ENCODE measurements at regions not wholly inside any gene's neighbourhood (a gene's known extent, or its start where the extent isn't known, plus 50 kb on each side); places are given as distances from the start of the nearest gene placed in this dataset.
"Not testable (repeated sequence)": the region's sequence is repeated elsewhere in the genome, so short reads cannot be mapped to it uniquely, and the experiment has no call there.

DNA sequence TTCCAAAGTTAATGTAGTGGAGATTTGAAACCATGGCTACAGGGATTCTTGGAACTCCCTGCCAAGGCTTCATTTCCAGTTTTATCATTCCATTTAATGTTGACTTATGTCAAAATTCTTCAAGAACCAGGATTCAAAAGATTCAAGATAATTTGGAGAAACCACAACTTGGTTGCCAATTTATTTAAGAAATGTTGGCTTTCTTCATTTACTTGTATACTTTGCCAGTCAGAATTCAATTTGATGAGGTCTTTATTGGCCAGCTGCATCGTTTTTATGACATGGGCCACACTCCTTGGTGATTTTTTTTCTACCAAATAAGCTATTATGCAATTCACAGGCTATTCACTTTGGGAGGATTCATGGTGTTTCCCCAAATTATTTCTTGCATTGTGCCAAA is 53.1 kb upstream of the RASEF start:
- H2BK120ac ChIP-seq (ENCODE audit: low read depth, low read length, poor library complexity, severe bottlenecking), result no peak overlapping the region
- H4K5ac ChIP-seq (ENCODE audit: insufficient read length, low read depth, low read length), result no peak overlapping the region
- no peak overlapping the region for H4K8ac ChIP-seq (replicated peaks; ENCODE audit: insufficient read length, low read depth, low read length)
- H2AK5ac ChIP-seq (ENCODE audit: insufficient read length, low read length), result no peak overlapping the region
- H3K23me2 ChIP-seq (ENCODE audit: insufficient read length, low read depth, low read length, poor library complexity, severe bottlenecking), result no peaks in the 10 kb centered on the region
- TF ChIP-seq, protein P1, sequence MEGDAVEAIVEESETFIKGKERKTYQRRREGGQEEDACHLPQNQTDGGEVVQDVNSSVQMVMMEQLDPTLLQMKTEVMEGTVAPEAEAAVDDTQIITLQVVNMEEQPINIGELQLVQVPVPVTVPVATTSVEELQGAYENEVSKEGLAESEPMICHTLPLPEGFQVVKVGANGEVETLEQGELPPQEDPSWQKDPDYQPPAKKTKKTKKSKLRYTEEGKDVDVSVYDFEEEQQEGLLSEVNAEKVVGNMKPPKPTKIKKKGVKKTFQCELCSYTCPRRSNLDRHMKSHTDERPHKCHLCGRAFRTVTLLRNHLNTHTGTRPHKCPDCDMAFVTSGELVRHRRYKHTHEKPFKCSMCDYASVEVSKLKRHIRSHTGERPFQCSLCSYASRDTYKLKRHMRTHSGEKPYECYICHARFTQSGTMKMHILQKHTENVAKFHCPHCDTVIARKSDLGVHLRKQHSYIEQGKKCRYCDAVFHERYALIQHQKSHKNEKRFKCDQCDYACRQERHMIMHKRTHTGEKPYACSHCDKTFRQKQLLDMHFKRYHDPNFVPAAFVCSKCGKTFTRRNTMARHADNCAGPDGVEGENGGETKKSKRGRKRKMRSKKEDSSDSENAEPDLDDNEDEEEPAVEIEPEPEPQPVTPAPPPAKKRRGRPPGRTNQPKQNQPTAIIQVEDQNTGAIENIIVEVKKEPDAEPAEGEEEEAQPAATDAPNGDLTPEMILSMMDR (conservative IDR thresholded peaks at IDR 0.05), result no peak
- no peak overlapping the region for H3K27ac ChIP-seq (ENCODE audit: insufficient read length, low read depth, low read length)
- Mint-ChIP-seq H3K36me3 (ENCODE audit: insufficient read depth in 1 of 3, low read depth in 3 of 3) (peaks cover 15 to 25% (median 21%) of the 10 kb centered on the region in 3 experiments), H3K9me3 (peaks cover 24 to 28% of the 10 kb centered on the region in 2 experiments), H3K27ac (no peak overlapping the region), H3K4me3 (no peak overlapping the region), H3K27me3 (ENCODE audit: low read depth) (peaks cover 2% of the 10 kb centered on the region), H3K4me1 (no peaks in the 10 kb centered on the region)
- no CpG with 5 or more reads among the region's 1 CpG for WGBS (ENCODE audit: extremely low coverage, insufficient read length, low lambda C conversion rate)
- no peak overlapping the region for H3K4ac ChIP-seq (ENCODE audit: low read depth, low read length)
- H3K9me3 ChIP-seq (ENCODE audit: control insufficient read depth, low read depth, low read length), result no peaks in the 10 kb centered on the region
- no peak overlapping the region for H2BK5ac ChIP-seq (ENCODE audit: insufficient read length, low read length)
- H3K4me1 ChIP-seq (ENCODE audit: insufficient read depth, low read length), result no peaks in the 10 kb centered on the region
- no peak overlapping the region for H2AFZ ChIP-seq (ENCODE audit: low read length)
- no peaks in the 10 kb centered on the region for H3K27me3 ChIP-seq (ENCODE audit: insufficient read depth, low read length)
- H2BK12ac ChIP-seq (ENCODE audit: insufficient read length, low read depth, low read length), result no peak overlapping the region
- H3K14ac ChIP-seq (ENCODE audit: insufficient read depth, low read length), result no peak overlapping the region
- H2BK20ac ChIP-seq (ENCODE audit: low read depth, low read length, poor library complexity, severe bottlenecking), result no peak overlapping the region
- H3T11ph ChIP-seq (ENCODE audit: low read length), result no peak overlapping the region
- H3K9ac ChIP-seq (ENCODE audit: extremely low read depth, insufficient read length, low read length), result no peak overlapping the region
- no peaks in the 10 kb centered on the region for H3K79me2 ChIP-seq (ENCODE audit: insufficient read depth, low read length)
- no peak overlapping the region for H2BK15ac ChIP-seq (ENCODE audit: low read depth, low read length)
- no peak overlapping the region for H3K4me2 ChIP-seq (ENCODE audit: insufficient read depth, insufficient read length, low read length)
- no peaks in the 10 kb centered on the region for H4K20me1 ChIP-seq (ENCODE audit: control insufficient read depth, insufficient read depth, insufficient read length)
- H4K91ac ChIP-seq (ENCODE audit: insufficient read length, low read depth, low read length), result no peak overlapping the region
- H3K79me1 ChIP-seq (ENCODE audit: insufficient read depth, low read depth, low read length, poor library complexity, severe bottlenecking), result no peaks in the 10 kb centered on the region
- no peak overlapping the region for H3K23ac ChIP-seq (ENCODE audit: insufficient read length, low read depth, low read length)
- H3K56ac ChIP-seq (ENCODE audit: insufficient read length, low read depth, low read length), result no peak overlapping the region
- H3K18ac ChIP-seq (ENCODE audit: insufficient read length, low read depth, low read length), result no peak overlapping the region
- DNase-seq, result no peak

DNA sequence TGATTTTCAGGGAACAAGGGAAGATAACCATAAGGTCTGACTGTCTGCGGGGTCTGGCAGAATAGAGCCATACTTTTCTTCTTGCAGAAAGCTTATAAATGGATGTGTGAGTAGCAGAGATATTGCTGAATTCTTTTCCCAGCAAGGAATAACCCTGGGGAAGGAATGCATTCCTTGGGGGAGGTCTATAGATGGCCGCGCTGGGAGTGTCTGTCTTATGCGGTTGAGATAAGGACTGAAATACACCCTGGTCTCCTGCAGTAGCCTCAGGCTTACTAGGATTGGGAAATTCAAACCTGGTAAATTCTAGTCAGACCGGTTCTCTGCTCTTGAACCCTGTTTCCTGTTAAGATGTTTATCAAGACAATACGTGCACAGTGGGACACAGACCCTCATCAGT is 50.5 kb upstream of the RASEF start:
- not testable (repeated sequence) for H3K23me2 ChIP-seq (ENCODE audit: insufficient read length, low read depth, low read length, poor library complexity, severe bottlenecking); H3K4me1 Mint-ChIP-seq; H3K9me3 ChIP-seq (ENCODE audit: control insufficient read depth, low read depth, low read length); H3K27ac Mint-ChIP-seq; H3K4me3 Mint-ChIP-seq; H2BK20ac ChIP-seq (ENCODE audit: low read depth, low read length, poor library complexity, severe bottlenecking); H2BK12ac ChIP-seq (ENCODE audit: insufficient read length, low read depth, low read length); H3K9ac ChIP-seq (ENCODE audit: extremely low read depth, insufficient read length, low read length); H3K27me3 ChIP-seq (ENCODE audit: insufficient read depth, low read length); H4K8ac ChIP-seq (replicated peaks; ENCODE audit: insufficient read length, low read depth, low read length); H3T11ph ChIP-seq (ENCODE audit: low read length); H3K27ac ChIP-seq (ENCODE audit: insufficient read length, low read depth, low read length); H2BK5ac ChIP-seq (ENCODE audit: insufficient read length, low read length); H3K4me1 ChIP-seq (ENCODE audit: insufficient read depth, low read length); H2BK120ac ChIP-seq (ENCODE audit: low read depth, low read length, poor library complexity, severe bottlenecking); H4K20me1 ChIP-seq (ENCODE audit: control insufficient read depth, insufficient read depth, insufficient read length); H3K23ac ChIP-seq (ENCODE audit: insufficient read length, low read depth, low read length); H4K5ac ChIP-seq (ENCODE audit: insufficient read length, low read depth, low read length); DNase-seq; H3K79me2 ChIP-seq (ENCODE audit: insufficient read depth, low read length); H2AK5ac ChIP-seq (ENCODE audit: insufficient read length, low read length); H3K18ac ChIP-seq (ENCODE audit: insufficient read length, low read depth, low read length); H3K27me3 Mint-ChIP-seq (ENCODE audit: low read depth); H4K91ac ChIP-seq (ENCODE audit: insufficient read length, low read depth, low read length); H3K4ac ChIP-seq (ENCODE audit: low read depth, low read length); H3K79me1 ChIP-seq (ENCODE audit: insufficient read depth, low read depth, low read length, poor library complexity, severe bottlenecking); H2AFZ ChIP-seq (ENCODE audit: low read length); H3K14ac ChIP-seq (ENCODE audit: insufficient read depth, low read length); H3K56ac ChIP-seq (ENCODE audit: insufficient read length, low read depth, low read length); H2BK15ac ChIP-seq (ENCODE audit: low read depth, low read length); H3K4me2 ChIP-seq (ENCODE audit: insufficient read depth, insufficient read length, low read length)
- Mint-ChIP-seq H3K36me3 (ENCODE audit: insufficient read depth in 1 of 3, low read depth in 3 of 3) (peaks cover 15 to 25% (median 21%) of the 10 kb centered on the region in 3 experiments), H3K9me3 (peaks cover 24 to 28% of the 10 kb centered on the region in 2 experiments)
- no CpG with 5 or more reads among the region's 6 CpGs for WGBS (ENCODE audit: extremely low coverage, insufficient read length, low lambda C conversion rate)
